HCT116 (cell line): ENCODE measurements at regions not wholly inside any gene's neighbourhood (a gene's known extent, or its start where the extent isn't known, plus 50 kb on each side); places are given as distances from the start of the nearest gene placed in this dataset.

ENCODE experiments used
- ATAC-seq: fragments of 200-7000 bp; cut with Tn5 transposase; 2 replicates; pipeline ENCODE4 v1.9.1; 2020; ENCODE audit warnings: mild to moderate bottlenecking, moderate library complexity
- BruUV-seq: library from RNA; stranded (reverse); fragments of 400-500 nt; replicated peaks from 2 replicates; lab custom pipeline; 2021; lab: Mats Ljungman, UMichigan
- CTCF ChIA-PET: fragments of 300-600 bp; sonication (Branson Sonifier 250); formaldehyde crosslinking; loops from one replicate; lab custom pipeline; 2021; ENCODE audit warnings: antibody characterized with exemption; lab: Charles Lee
- POLR2A ChIA-PET: fragments of 300-600, 350-600 bp; sonication (Branson Sonifier 250); formaldehyde crosslinking; loops from one replicate; lab custom pipeline; 2021; ENCODE audit warnings: antibody characterized with exemption; lab: Charles Lee
- RAD21 ChIA-PET, 2 experiments: fragments of 300-600 bp; sonication (Branson Sonifier 250); formaldehyde crosslinking; loops; one replicate each; lab custom pipeline; 2023; ENCODE audit warnings: low total read pairs in 2 of 2; ENCODE audit not compliant: uncharacterized antibody in 2 of 2, unreplicated experiment in 2 of 2, low non-redundant PET in 1 of 2; lab: Charles Lee
- DNase-seq: peaks from one replicate; pipeline ENCODE4 v3.0.0-alpha.2; 2010; ENCODE audit warnings: low read depth, low spot score
- H2AFZ ChIP-seq: fragments of 200-600 bp; shearing (Covaris generic), sonication (generic); 2 replicates; pipeline ENCODE4 v1.6.1; 2017; ENCODE audit warnings: low read depth, mixed run types, mixed read lengths, antibody characterized with exemption, low read length; ENCODE audit not compliant: poor library complexity, severe bottlenecking
- H3K27ac ChIP-seq: 2 replicates; pipeline ENCODE4 v1.5.1; 2012; ENCODE audit warnings: low read depth, low read length
- H3K27me3 ChIP-seq: fragments of 200-600 bp; sonication (generic); 2 replicates; pipeline ENCODE4 v1.6.1; 2016; ENCODE audit warnings: mixed run types, low read length, mixed read lengths; ENCODE audit not compliant: insufficient read depth
- H3K36me3 ChIP-seq, 2 experiments: fragments of 200-500 bp in 1 of 2; fragments of 200-600 bp in 1 of 2; sonication (Bioruptor generic) in 1 of 2; sonication (generic) in 1 of 2; 2 replicates each; pipeline versions ENCODE4 v1.5.1 to v1.6.1; 2014 to 2016; ENCODE audit warnings: low read length in 2 of 2, inconsistent platforms in 1 of 2, mixed read lengths in 1 of 2, mixed run types in 1 of 2; ENCODE audit not compliant: insufficient read depth in 2 of 2, control insufficient read depth in 1 of 2
- H3K4me1 ChIP-seq, 2 experiments: fragments of 200-600 bp in 1 of 2; sonication (generic) in 1 of 2; 2 replicates each; pipeline versions ENCODE4 v1.5.1 to v1.6.1; 2012 to 2017; ENCODE audit warnings: low read length in 2 of 2, inconsistent platforms in 1 of 2, mild to moderate bottlenecking in 1 of 2, mixed read lengths in 1 of 2, mixed run types in 1 of 2, moderate library complexity in 1 of 2; ENCODE audit not compliant: insufficient read depth in 2 of 2, control insufficient read depth in 1 of 2
- H3K4me2 ChIP-seq: fragments of 200-600 bp; sonication (generic); 2 replicates; pipeline ENCODE4 v1.6.1; 2017; ENCODE audit warnings: mixed run types, low read length, mixed read lengths
- H3K4me3 ChIP-seq, 2 experiments: fragments of 200-600 bp in 1 of 2; sonication (generic) in 1 of 2; replicated peaks in 1 of 2; 2 replicates each; pipeline ENCODE4 v1.5.1; 2011 to 2016; ENCODE audit warnings: low read length in 2 of 2, control low read depth in 1 of 2, low read depth in 1 of 2, mild to moderate bottlenecking in 1 of 2, mixed read lengths in 1 of 2, mixed run types in 1 of 2
- H3K79me2 ChIP-seq: fragments of 200-600 bp; sonication (generic); 2 replicates; pipeline ENCODE4 v1.6.1; 2017; ENCODE audit warnings: mild to moderate bottlenecking, mixed run types, low read length, moderate library complexity, mixed read lengths; ENCODE audit not compliant: insufficient read depth
- H3K9ac ChIP-seq: fragments of 200-600 bp; sonication (generic); 2 replicates; pipeline ENCODE4 v1.6.1; 2016; ENCODE audit warnings: low read length, mixed read lengths
- H3K9me2 ChIP-seq: fragments of 200-600 bp; sonication (generic), shearing (Covaris generic); 2 replicates; pipeline ENCODE4 v1.6.1; 2017; ENCODE audit warnings: mixed run types, mild to moderate bottlenecking, moderate library complexity; ENCODE audit not compliant: insufficient read depth
- H3K9me3 ChIP-seq, 2 experiments: fragments of 200-500 bp in 1 of 2; fragments of 200-600 bp in 1 of 2; sonication (Bioruptor generic) in 1 of 2; sonication (generic) in 1 of 2; 2 replicates each; pipeline ENCODE4 v1.6.1; 2014 to 2017; ENCODE audit warnings: low read length in 2 of 2, mixed read lengths in 2 of 2, inconsistent platforms in 1 of 2, low read depth in 1 of 2, mild to moderate bottlenecking in 1 of 2, mixed run types in 1 of 2, moderate library complexity in 1 of 2; ENCODE audit not compliant: control insufficient read depth in 1 of 2, insufficient read depth in 1 of 2
- H4K20me1 ChIP-seq: fragments of 200-600 bp; sonication (generic), shearing (Covaris generic); 2 replicates; pipeline ENCODE4 v1.6.1; 2017; ENCODE audit warnings: mixed run types, mild to moderate bottlenecking, moderate library complexity; ENCODE audit not compliant: insufficient read depth
- ATF3 ChIP-seq: IDR thresholded peaks from 2 replicates; pipeline ENCODE4 v1.6.1; 2012
- CBX3 ChIP-seq: IDR thresholded peaks from 2 replicates; pipeline ENCODE4 v1.6.1; 2012; ENCODE audit warnings: low read depth
- CTCF ChIP-seq, 3 experiments: fragments of 200-600 bp in 1 of 3; sonication (generic) in 1 of 3; IDR thresholded peaks in 2 of 3; conservative IDR thresholded peaks in 1 of 3; 2 replicates each; pipeline ENCODE4 v1.5.1; 2012 to 2017; ENCODE audit warnings: low read depth in 2 of 3, low read length in 2 of 3, antibody characterized with exemption in 1 of 3, borderline replicate concordance in 1 of 3, control low read depth in 1 of 3, mild to moderate bottlenecking in 1 of 3, mixed read lengths in 1 of 3, mixed run types in 1 of 3, moderate library complexity in 1 of 3; ENCODE audit not compliant: insufficient read depth in 1 of 3
- EGR1 ChIP-seq: IDR thresholded peaks from 2 replicates; pipeline ENCODE4 v1.6.1; 2012; ENCODE audit warnings: low read depth
- ELF1 ChIP-seq: IDR thresholded peaks from 2 replicates; pipeline ENCODE4 v1.6.1; 2012; ENCODE audit warnings: low read depth, borderline replicate concordance
- EZH2 ChIP-seq: fragments of 200-600 bp; sonication (generic); IDR thresholded peaks from 2 replicates; pipeline ENCODE4 v1.6.1; 2017; ENCODE audit warnings: antibody characterized with exemption, mixed run types
- FOSL1 ChIP-seq: IDR thresholded peaks from 2 replicates; pipeline ENCODE4 v1.6.1; 2012; ENCODE audit warnings: low read depth
- JUND ChIP-seq: IDR thresholded peaks from 2 replicates; pipeline ENCODE4 v1.6.1; 2012
- MAX ChIP-seq: IDR thresholded peaks from 2 replicates; pipeline ENCODE4 v1.6.1; 2012
- POLR2A ChIP-seq: IDR thresholded peaks from 2 replicates; pipeline ENCODE4 v1.7.0; 2011; ENCODE audit warnings: borderline replicate concordance; ENCODE audit not compliant: insufficient read depth, insufficient read length; ENCODE audit errors: extremely low read depth
- POLR2AphosphoS5 ChIP-seq: IDR thresholded peaks from 2 replicates; pipeline ENCODE4 v1.6.1; 2011; ENCODE audit warnings: mild to moderate bottlenecking, low read depth, low read length, moderate library complexity
- RAD21 ChIP-seq: IDR thresholded peaks from 2 replicates; pipeline ENCODE4 v1.6.1; 2012; ENCODE audit warnings: low read depth, mild to moderate bottlenecking
- REST ChIP-seq: IDR thresholded peaks from 2 replicates; pipeline ENCODE4 v1.6.1; 2012; ENCODE audit warnings: low read depth
- SIN3A ChIP-seq: IDR thresholded peaks from 2 replicates; pipeline ENCODE4 v1.6.1; 2012; ENCODE audit warnings: low read depth
- SRF ChIP-seq: IDR thresholded peaks from 2 replicates; pipeline ENCODE4 v1.6.1; 2012; ENCODE audit warnings: low read depth
- TCF7L2 ChIP-seq: IDR thresholded peaks from 2 replicates; pipeline ENCODE4 v1.7.0; 2011; ENCODE audit warnings: borderline replicate concordance, inconsistent platforms; ENCODE audit not compliant: insufficient read depth, insufficient read length; ENCODE audit errors: extremely low read depth
- YY1 ChIP-seq: IDR thresholded peaks from 2 replicates; pipeline ENCODE4 v1.6.1; 2011; ENCODE audit warnings: low read length, low read depth, moderate library complexity, mild to moderate bottlenecking; ENCODE audit not compliant: insufficient replicate concordance; ENCODE audit errors: extremely low read depth
- ZBTB33 ChIP-seq: IDR thresholded peaks from 2 replicates; pipeline ENCODE4 v1.6.1; 2011; ENCODE audit warnings: mild to moderate bottlenecking, low read length, moderate library complexity; ENCODE audit not compliant: insufficient replicate concordance; ENCODE audit errors: extremely low read depth
- ZFX ChIP-seq: fragments of 450-650 bp; IDR thresholded peaks from 2 replicates; pipeline ENCODE4 v1.6.1; 2017
- ZNF274 ChIP-seq: fragments of 200-500 bp; sonication (Bioruptor generic); IDR thresholded peaks from 2 replicates; pipeline ENCODE4 v1.6.1; 2014; ENCODE audit warnings: mild to moderate bottlenecking, low read depth, low read length, inconsistent platforms
- intact Hi-C: fragments of 100-400 bp; cut with micrococcal nuclease; formaldehyde crosslinking; loops from 2 replicates; pipeline ENCODE4 v1.10.0; 2022

GRCh38 chr1:187854457-187854856 is 1025.7 kb downstream of the PLA2G4A start:
- no peaks in the 10 kb centered on the region for H3K36me3 ChIP-seq
- H3K9me3 ChIP-seq, result no peaks in the 10 kb centered on the region
- no TSS peak for BruUV-seq
- DNase-seq (no peak), ATAC-seq (no peak)
- no peak overlapping the region for H3K4me3 ChIP-seq
- ChIA-PET POLR2A (no interaction called here), CTCF (no interaction called here), RAD21 (no interaction called here)
- no peak overlapping the region for H2AFZ ChIP-seq
- H3K4me1 ChIP-seq, result no peaks in the 10 kb centered on the region
- intact Hi-C loops, result no loop called here
- no peaks in the 10 kb centered on the region for H4K20me1 ChIP-seq
- TF ChIP-seq EGR1, result no peak
- no peak for TF ChIP-seq FOSL1
- TF ChIP-seq ATF3, result no peak
- TF ChIP-seq TCF7L2, result no peak
- TF ChIP-seq MAX, result no peak
- no peak for TF ChIP-seq SIN3A
- no peak for TF ChIP-seq YY1
- TF ChIP-seq CTCF (IDR thresholded peaks at IDR 0.05 in 2 of 3, conservative IDR thresholded peaks at IDR 0.05 in 1 of 3; ENCODE audit: borderline replicate concordance in 1 of 3, insufficient read depth in 1 of 3, low read depth in 2 of 3, low read length in 2 of 3), result no peak
- TF ChIP-seq REST, result no peak
- TF ChIP-seq RAD21, result no peak
- no peak for TF ChIP-seq SRF
- no peak for TF ChIP-seq POLR2A
- no peak for TF ChIP-seq POLR2AphosphoS5
- no peak for TF ChIP-seq CBX3
- no peak for TF ChIP-seq ELF1
- no peak for TF ChIP-seq ZFX
- TF ChIP-seq EZH2, result no peak
- no peak for TF ChIP-seq ZBTB33
- TF ChIP-seq ZNF274, result no peak
- TF ChIP-seq JUND, result no peak
- H3K4me2 ChIP-seq, result no peak overlapping the region
- H3K27ac ChIP-seq, result no peak overlapping the region
- H3K9me2 ChIP-seq, result no peaks in the 10 kb centered on the region
- H3K79me2 ChIP-seq, result no peaks in the 10 kb centered on the region
- no peaks in the 10 kb centered on the region for H3K27me3 ChIP-seq
- no peak overlapping the region for H3K9ac ChIP-seq
